H1 (cell line): ENCODE measurements at regions not wholly inside any gene's neighbourhood (a gene's known extent, or its start where the extent isn't known, plus 50 kb on each side); places are given as distances from the start of the nearest gene placed in this dataset.

ENCODE experiments used
- SP2 ChIP-seq: IDR thresholded peaks from 2 replicates; pipeline ENCODE4 v1.6.1; 2012; ENCODE audit warnings: mild to moderate bottlenecking, low read length, inconsistent platforms
- TAF1 ChIP-seq: IDR thresholded peaks from 2 replicates; pipeline ENCODE4 v1.6.1; 2011; ENCODE audit warnings: mild to moderate bottlenecking, low read depth, low read length

GRCh38 chr5:73236541-73237128 lies 63.6 kb downstream of the TMEM174 start (continued):
- no peak for TF ChIP-seq SP2
- no peak for TF ChIP-seq TAF1
